Activated CD8-positive, alpha-beta memory T cell treated with anti-CD3 and anti-CD28 coated beads, Interleukin-2, amount 50 U/mL, for 4 hours (primary cell): ENCODE measurements at regions not wholly inside any gene's neighbourhood (a gene's known extent, or its start where the extent isn't known, plus 50 kb on each side); places are given as distances from the start of the nearest gene placed in this dataset.
"Not testable (repeated sequence)": the region's sequence is repeated elsewhere in the genome, so short reads cannot be mapped to it uniquely, and the experiment has no call there.

Experiments
- DNase-seq: peaks from one replicate; pipeline ENCODE4 v3.0.0-alpha.2; 2020

DNA sequence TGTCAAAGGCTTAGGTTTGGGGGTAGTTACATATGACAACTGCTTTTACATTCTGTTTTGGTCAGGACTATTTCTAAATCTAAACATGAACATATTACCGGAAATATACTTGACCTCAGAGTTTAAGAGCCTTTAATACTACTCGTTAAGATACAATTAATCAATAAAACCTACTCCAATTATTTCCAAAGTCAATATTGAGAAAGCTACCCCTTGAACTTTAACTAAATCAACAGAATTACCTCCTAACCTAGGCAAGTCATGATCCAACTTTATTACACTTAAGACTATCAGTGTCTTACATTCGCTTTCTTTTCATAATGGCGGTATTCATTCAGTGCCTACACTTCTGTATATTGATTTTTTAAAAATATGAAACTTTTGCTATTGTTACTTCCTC lies 107.7 kb downstream of the RAP2B start:
- DNase-seq = no peak

DNA sequence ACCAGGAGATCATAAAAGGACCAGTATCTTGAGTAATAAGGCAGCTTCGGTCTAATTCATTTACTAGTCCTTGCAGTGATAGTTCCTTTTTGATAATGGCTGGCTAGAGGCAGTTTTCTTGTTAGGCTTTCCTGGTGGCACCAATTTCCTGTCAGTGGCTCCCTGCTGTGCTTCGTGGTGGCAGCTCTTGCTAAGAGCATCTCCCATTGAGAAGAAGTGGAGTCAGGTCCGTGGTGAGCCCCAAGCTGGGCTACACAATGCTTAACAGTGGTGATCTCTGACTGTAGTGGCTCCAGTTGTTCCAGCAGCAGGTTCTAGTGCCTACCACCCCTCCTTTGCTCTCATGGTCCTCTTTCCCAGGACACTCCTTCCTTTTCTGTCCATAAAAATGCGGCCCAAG lies 111.2 kb downstream of the RAP2B start:
- no peak for DNase-seq

DNA sequence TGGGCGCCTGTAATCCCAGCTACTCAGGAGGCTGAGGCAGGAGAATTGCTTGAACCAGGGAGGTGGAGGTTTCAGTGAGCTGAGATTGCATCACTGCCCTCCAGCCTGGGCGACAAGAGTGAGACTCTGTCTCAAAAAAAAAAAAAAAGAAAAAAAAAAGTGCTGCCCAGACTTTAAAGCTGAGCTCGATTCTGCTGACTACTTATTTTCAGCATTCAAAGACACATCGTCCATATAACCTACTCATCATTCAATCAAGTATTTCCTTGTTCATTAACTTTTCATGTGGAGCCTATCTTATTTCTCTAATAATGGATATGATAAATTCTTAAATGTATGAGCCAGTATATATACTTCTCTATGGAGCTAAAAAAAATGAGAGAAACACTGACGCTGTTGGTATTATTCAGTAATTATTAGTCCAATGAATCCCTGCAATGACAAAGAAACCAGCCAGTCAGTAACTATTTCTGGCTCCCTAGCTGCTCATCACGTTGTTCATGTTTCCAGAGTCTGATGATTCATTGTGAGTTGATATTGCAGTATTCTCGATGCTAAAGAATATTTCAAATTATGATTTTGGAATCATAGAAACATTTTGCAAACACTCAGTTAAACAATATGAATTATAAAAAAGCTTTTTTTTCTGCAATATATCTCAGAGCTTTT lies 111.9 kb downstream of the RAP2B start:
- no peak for DNase-seq

DNA sequence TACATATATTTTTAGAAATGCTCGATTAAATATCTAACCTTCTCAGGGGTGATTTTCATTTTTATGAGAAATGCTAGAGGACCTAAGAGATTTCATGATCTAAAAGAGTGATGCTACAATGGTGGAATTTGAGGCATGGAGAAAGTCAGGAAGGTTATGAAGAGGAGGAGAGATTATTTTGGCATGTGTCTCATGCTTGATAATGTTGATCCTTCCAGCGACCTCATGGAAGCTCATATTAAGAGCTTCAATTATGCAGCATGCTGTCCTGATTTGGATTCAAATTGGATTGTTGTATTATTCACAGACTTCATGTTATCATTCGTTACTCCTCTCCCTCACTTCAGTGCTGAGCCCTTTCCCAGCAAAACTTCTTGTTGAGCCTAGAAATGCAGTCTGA lies 112.5 kb downstream of the RAP2B start:
- DNase-seq = no peak

DNA sequence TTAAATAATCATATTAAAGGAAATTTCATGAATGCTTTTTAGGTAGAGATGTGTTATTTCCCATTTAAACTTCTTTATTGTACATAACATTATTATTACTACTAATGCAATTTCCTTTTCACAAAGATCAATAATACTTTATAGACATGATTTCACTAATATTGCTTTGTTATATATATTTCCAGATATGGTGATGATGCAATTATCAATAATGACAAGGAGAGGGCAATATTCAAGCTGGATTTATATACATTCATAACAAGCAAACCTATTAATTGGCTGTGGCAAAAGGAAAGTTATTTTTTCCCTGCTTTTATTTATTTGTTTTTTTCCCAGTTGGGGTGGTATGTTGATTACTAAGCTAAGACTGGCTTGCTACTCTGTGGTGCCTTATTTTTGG lies 113.5 kb downstream of the RAP2B start:
- DNase-seq = no peak

DNA sequence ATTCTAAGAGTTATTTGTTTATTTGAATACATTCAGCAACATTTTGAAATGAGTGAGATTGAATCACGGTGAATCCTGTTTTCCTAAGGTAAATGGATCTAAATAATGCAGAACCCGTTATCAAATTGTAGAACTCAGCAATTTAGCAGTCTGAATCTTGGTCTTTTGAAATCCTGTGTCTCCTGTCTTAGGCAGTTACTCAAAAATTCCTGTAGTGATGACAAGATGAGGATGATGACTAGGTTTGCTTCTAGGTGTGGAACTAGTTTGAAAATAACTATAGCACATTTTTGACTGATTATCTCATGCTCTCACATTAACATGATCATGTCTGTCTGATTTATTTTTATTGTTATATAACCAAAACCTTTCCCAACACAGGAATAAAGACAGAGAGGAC lies 115.0 kb downstream of the RAP2B start:
- DNase-seq = no peak

DNA sequence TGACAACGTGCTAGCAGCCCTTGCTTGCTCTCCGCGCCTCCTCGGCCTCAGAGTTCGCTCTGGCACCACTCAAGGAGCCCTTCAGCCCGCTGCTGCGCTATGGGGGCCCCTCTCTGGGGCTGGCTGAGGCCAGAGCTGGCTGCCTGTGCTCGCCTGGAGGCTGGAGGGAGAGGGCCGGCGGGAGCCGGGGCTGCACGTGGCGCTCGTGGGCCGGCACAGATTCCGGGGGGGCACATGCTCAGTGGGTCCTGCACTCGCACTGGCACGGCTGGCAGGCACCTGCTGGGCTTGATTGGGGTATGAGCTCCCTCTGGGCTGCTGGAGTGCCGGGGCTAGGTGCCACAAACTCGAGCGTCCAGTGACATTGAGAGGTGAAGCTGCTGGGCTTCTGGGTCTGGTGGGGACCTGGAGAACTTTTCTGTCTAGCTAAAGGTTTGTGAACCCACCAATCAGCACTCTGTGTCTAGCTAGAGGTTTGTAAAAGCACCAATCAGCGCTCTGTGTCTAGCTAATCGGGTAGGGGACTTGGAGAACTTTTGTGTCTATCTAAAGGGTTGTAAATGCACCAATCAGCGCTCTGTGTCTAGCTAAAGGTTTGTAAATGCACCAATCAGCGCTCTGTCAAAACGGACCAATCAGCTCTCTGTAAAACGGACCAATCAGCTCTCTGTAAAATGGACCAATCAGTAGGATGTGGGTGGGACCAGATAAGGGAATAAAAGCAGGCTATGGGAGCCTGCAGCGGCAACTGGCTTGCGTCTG lies 119.4 kb downstream of the RAP2B start:
- not testable (repeated sequence) for DNase-seq

DNA sequence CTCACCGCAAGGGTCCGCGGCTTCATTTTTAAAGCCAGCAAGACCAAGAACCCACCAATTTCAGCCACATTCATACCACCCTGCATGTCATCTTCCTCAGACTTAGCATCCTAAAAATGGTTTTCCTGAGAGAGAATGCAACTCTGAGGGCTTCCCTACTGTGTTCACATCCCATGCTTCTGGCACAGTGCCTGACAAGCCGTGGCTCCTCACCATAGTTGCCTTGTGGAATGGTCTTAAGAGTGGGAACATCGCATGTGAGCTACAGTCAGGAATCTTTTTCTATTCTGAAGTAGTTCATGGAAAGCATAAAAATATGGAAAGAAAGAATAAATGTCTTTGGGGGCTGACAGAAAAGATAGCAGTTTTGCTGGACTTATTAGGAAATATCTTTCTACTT lies 120.3 kb downstream of the RAP2B start:
- DNase-seq = no peak

DNA sequence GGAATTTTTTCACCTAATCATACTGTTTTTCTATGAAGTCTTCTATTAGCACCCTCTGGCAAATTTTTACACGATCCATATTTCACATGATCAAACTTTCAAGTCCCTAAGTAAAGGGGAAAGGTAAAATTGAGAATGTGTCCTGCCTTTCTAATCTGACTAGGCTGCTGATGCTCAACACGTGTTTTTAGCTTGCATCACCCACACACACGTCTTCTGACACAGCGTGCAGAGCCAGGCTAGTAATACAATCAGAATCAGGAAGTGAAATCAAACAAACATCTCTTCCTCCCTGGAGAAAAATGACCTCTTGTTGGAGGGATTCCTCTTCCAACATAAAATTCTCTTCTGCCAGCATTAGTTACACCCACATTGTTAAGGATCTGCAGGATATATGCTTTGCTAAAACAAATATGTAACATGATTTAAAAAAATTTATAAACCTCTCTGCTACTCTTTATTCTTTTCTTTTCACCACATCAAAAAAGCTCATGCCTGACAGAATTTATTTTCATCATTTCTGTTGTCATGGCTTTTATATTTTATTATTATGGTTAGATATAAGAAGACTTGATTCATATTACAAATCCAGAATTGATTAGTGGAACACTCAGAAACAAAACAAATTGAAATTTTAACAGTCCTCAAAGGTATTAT lies 122.4 kb downstream of the RAP2B start:
- peak; percentile 33 for DNase-seq

DNA sequence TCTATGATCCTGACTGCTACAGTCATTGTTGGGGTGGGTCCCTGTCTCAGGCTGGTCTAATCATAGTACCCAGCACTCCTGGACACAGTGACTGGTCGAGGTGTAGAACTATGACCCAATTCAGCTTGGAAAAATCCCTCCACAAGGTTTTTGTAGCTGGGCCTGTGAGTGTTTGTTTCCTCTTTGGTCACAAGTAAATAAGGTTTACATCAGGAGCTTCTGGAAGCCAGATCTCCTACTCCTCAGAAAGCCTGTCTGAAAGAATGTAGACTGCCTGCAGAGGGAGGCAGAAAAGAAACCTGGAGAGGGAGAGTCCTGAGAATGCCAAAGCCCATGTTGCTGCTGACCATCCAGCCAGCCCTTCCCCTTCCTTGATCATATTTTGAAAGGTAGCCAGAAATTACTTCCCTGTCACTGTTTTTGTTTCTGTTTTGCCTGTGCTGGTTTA lies 123.2 kb downstream of the RAP2B start:
- DNase-seq = no peak

DNA sequence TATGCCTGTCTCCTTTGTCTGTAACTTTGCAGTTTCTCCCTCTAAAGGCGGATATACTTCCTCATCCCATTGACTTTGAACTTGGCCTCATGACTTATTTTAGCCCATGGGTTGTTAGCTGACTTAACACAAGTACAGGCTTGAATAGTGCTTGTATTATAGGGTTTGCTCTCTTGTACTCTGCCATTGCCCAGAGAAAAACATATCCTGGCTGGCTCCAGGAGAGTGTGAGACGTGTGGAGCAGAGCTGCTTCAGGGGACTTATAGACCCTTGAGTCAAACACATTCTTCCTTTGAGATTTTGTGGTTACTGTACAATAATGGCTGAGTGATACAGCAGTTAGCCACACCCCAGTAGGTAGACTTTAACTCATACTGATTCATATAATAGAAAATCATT lies 124.0 kb downstream of the RAP2B start:
- no peak for DNase-seq

DNA sequence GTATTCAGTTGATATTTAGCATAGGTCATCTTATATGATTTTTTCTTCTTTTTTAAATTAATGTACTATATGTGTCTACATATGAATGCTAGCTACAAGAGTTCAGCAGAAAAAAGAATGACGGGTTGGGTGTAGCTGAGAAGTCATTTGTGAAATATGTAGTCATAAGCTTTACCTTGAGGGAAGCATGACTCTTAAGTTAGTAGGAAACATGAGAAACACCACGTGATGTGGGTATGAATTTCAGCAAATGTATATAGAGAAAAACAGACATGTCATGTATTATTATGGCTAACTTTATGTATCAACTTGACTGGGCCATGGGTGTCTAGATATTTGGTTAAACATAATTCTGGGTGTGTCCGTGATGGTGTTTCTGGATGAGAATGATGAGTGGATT lies 125.0 kb downstream of the RAP2B start:
- no peak for DNase-seq

DNA sequence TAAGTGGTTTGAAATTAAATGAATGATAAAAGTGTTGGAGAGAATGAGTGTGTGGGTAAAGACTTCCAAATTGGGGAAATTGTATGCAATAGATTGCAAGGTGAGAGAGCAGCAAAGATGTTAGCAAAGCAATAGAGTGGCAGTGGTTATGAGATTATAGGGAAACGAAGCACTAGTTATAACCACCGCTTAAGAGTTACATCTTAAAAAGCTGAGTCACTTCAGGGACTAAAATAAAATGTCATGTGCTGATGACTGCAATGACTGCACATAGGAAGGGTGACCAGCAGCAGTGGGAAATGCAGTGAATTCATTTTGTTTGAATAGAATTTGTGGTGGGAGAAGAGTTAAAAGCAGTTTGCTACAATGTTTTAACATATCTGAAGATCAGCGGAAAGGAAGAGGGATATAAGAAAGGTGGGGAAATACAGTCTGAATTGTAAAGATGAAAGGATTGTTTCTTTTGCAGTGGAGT lies 127.3 kb downstream of the RAP2B start:
- no peak for DNase-seq

DNA sequence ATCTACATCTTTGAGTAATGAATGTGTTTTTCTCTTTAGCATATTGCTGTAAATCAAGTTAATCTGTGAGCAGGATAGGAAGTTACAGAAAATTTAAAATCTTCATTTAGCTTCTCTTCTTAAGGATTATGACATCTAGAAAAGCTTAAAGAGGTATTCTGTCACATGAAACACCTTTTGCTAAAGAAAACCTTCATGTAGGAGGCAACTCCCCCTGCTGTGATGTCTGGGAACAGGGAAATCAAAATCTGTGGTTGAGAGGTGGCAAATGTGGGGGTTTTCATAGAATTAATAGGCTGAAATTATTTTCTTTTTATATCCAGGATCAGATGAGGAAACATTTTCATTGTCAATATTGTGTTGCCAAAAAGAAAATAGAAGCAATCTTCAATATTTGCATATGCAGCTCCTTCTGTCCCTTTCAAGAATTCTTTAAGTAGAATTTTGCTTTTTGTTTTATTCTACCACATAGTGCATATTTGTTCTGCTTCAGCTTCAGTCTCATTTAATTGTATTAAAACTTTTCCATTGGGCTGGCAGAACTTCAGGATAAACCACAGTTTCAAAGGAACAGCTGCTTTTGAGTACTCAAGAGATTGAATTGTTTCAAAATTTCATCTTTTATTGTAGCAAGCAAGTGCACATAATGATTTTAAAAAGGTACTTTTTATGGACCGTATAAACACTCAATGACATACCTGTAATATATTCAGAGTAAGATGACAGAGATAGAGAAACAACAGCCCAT lies 128.4 kb downstream of the RAP2B start:
- DNase-seq = no peak

DNA sequence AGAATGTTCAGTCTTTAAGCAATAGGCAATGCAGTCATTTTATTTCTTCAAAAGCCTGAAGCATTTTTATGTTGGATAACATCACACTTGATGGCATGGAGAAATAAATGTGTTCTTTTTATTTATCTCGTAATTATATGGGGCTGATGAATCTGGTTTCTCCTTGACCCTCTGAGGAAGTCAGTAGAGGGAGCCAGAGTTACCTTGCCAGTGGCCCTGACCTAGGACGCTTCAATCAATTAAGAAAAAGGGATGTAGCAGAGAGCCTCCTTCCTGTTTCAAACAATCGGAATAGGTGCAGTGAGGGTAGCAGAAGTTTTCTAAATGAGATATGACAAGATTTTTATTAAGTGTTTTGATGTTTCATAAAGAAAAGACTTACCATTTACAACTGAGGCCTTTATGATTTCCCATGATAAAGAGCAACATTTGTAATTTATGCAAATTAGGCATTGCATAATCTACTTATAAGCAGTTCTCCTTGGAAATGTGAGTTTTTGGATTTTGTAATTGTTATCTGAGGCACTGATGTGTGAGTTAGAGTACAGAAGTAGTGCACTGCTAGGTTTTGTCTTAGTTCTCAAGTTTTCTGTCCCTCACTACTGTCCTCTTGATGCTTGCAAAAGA lies 129.1 kb downstream of the RAP2B start:
- no peak for DNase-seq

DNA sequence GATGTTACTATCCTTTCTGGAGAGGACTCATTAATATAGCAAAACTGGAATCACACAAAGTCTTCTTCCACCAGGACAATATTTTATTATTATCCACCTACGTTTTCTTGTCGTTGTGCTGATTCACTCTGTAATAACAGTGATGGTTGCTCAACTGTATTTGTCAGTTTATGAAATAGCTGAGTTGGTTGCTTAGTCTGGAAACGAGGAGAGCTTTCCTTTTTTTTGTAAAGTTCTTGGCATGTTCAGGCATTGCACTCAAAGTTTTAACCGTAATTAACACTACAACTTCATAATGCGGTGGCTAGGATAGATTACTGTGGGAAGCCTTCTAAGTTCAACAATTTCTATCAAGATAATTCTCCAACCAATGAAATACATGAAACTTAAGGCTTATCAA lies 131.2 kb downstream of the RAP2B start:
- no peak for DNase-seq

DNA sequence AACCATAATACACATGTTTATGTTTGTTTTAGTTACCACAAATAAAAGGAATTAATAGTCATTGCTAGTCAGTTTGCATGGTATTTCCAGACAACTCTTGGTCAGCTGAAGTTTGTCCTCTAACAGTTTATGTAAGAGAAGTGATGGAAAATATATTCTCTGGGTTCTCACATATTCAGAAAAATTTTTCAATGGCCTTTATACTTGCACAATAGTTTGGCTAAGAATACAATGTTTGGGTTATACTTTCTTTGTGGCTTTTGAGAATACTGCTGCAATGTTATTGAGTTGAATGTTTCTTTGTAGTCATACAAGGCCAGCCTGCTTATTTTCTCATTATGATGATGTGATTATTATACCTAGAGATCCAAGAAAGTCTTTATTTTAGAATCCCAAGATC lies 133.9 kb downstream of the RAP2B start:
- DNase-seq = no peak

DNA sequence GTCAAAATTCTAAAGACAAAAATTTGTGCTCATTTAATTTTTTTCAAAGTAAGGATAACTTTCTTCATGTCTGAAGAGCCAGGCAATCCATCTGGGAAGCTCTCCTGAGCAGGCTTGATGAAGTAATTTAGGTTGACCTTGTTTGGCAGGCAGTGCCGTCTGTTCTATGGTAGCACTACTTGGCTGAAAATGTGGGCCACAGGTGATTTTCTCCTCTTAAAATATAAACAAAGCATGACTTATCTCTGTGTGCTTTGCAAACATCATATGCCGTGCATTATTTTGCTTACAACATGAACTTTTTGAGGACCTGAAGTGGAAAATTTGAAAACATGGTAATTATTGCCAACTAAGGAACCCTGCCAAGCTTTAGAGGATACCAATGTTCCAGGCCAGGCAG lies 143.2 kb downstream of the RAP2B start:
- DNase-seq = no peak

DNA sequence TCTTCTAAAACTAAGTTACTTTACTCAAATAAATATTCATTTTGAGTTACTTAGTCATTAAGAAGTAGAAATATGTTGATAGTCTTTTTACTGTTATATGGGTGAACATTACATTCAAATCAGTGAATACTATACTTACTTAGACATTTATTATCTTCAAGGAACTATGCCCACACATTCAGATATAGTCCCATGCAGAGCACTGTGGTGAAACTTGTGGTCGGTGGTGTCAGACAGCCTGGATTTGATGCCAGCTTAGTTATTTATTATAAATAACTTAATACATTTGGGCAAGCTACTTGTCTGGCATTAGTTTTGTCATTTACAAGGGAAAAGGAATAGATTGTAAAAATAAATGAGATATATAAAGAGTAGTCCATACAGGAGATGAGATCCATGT lies 149.5 kb downstream of the RAP2B start:
- DNase-seq = no peak

DNA sequence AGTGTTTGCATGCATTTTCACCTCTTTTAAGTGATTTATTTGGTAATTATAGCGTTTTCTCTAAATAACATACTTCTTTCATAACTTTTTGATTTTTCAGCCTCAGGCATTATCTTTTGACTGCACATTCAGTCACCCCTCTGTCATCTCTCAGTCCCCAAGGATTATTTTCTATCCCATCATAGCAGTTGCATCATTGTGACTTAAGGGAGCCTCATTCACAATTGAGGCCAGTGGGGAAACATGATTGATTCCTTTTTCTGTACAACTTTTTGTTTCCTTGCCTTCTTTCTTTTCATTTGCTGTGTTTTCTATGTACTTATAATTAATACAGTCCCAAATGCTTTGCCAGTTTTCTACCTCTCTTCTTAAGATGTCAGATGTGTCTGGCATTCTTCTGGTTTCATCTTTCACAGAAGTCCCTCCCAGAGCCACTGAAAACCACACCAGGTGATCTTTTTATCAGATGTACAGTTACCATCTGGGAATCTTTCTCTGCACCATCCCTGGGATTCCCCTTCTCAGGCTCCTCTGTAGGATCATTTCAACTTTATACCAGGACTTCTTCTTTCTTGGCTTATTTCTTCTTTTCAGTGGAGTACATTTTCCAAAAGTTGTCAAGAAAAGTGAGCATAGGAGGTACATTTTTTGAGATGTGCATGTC lies 151.4 kb downstream of the RAP2B start:
- no peak for DNase-seq

DNA sequence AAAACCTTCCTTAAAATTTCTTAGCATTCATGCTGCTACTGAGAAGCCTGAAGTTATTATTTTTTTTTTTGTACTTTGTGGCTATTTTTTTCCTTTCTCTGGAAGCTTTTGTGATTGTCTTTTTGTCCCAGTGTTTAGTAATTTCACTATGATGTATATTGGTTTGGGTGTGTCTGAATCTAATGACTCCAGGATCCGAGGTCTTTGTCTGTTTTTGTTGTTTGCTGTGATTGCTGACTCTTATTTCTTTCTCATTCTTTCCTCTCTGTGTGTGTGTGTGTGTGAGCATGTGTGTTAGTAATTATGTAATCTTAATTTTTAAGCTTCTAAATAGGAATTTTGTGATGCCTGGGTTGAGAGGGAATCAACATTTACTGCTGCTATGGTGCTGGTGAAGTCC lies 152.0 kb downstream of the RAP2B start:
- no peak for DNase-seq

DNA sequence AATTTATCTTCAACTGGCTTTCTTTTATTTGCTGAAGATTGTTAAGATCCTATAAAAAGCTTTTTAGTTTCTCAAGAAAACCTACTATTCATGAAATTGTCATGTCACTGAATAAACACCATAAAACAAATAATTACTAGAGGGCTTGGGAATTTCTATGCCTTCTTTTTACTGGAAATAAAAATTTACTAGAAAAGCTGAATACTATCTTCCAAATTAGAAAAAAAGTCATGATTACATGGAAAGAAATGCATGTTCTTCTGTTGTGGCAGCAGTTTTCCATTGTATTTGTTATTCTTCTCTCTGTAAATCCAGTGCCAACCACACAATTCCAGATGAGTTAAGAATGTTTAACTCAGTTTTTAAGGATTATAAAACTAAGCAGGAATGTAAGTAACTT lies 153.8 kb downstream of the RAP2B start:
- no peak for DNase-seq
